ENCODE measurements at regions not wholly inside any gene's neighbourhood (a gene's known extent, or its start where the extent isn't known, plus 50 kb on each side); places are given as distances from the start of the nearest gene placed in this dataset.

DNA sequence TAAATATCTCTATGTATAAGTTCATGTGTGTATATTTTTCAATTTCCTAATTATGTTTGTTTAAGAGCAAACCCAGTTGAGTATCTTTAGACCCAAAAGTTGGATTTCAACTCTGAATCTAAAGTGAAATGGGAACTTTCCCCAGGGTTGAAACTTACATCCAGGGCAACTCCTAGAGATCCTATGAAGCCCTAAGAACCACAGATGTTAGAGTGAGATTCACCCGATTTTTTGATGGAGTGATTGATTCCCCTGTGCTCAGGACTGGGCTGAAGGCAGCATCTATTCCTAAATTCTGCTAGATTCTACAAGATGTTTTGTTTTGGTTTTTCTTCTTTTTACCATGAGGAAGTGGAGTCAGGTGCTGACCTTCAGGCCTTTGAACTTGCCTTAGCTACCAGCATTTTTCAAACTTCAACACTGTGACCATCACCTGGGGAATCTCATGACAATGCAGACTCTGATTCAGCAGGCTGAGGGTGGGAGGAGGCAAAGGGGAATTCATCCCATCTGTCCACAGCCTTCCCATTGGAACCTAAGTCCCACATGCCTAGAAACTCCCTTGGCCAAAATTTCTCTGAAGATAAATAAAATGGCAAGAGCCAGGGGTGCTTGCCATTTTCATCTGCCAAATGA is 145.5 kb downstream of the ETS2 start:
- TF ChIP-seq EZH2 (IDR thresholded peaks at IDR 0.05; ENCODE audit: low read depth, unreplicated experiment) (no peak), CTCF (conservative IDR thresholded peaks at IDR 0.05; ENCODE audit: low read depth in 2 of 2) (no peak), EZH2phosphoT487 (IDR thresholded peaks at IDR 0.05; ENCODE audit: unreplicated experiment) (no peak), POLR2AphosphoS5 (IDR thresholded peaks at IDR 0.05; ENCODE audit: low read depth) (no peak), JUNB (IDR thresholded peaks at IDR 0.05; ENCODE audit: unreplicated experiment) (no peak), CREB1 (CRISPR knock-in tag; IDR thresholded peaks at IDR 0.05; ENCODE audit: low read depth) (no peak)
- TF ChIP-seq, protein P1, sequence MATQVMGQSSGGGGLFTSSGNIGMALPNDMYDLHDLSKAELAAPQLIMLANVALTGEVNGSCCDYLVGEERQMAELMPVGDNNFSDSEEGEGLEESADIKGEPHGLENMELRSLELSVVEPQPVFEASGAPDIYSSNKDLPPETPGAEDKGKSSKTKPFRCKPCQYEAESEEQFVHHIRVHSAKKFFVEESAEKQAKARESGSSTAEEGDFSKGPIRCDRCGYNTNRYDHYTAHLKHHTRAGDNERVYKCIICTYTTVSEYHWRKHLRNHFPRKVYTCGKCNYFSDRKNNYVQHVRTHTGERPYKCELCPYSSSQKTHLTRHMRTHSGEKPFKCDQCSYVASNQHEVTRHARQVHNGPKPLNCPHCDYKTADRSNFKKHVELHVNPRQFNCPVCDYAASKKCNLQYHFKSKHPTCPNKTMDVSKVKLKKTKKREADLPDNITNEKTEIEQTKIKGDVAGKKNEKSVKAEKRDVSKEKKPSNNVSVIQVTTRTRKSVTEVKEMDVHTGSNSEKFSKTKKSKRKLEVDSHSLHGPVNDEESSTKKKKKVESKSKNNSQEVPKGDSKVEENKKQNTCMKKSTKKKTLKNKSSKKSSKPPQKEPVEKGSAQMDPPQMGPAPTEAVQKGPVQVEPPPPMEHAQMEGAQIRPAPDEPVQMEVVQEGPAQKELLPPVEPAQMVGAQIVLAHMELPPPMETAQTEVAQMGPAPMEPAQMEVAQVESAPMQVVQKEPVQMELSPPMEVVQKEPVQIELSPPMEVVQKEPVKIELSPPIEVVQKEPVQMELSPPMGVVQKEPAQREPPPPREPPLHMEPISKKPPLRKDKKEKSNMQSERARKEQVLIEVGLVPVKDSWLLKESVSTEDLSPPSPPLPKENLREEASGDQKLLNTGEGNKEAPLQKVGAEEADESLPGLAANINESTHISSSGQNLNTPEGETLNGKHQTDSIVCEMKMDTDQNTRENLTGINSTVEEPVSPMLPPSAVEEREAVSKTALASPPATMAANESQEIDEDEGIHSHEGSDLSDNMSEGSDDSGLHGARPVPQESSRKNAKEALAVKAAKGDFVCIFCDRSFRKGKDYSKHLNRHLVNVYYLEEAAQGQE (IDR thresholded peaks at IDR 0.05; ENCODE audit: unreplicated experiment) = no peak
- TF ChIP-seq, protein P2, sequence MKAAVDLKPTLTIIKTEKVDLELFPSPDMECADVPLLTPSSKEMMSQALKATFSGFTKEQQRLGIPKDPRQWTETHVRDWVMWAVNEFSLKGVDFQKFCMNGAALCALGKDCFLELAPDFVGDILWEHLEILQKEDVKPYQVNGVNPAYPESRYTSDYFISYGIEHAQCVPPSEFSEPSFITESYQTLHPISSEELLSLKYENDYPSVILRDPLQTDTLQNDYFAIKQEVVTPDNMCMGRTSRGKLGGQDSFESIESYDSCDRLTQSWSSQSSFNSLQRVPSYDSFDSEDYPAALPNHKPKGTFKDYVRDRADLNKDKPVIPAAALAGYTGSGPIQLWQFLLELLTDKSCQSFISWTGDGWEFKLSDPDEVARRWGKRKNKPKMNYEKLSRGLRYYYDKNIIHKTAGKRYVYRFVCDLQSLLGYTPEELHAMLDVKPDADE (IDR thresholded peaks at IDR 0.05) = no peak
